ENCODE measurements at regions not wholly inside any gene's neighbourhood (a gene's known extent, or its start where the extent isn't known, plus 50 kb on each side); places are given as distances from the start of the nearest gene placed in this dataset.

- no peak for TF ChIP-seq ZNF687 (IDR thresholded peaks at IDR 0.05)
- no peak for TF ChIP-seq MYB (IDR thresholded peaks at IDR 0.05; ENCODE audit: borderline replicate concordance, low read depth, low read length)
- no peak for TF ChIP-seq EED (IDR thresholded peaks at IDR 0.05; ENCODE audit: low read depth)
Measured at GRCh38 chr11:97645736-97646135, 1255.9 kb downstream of the JRKL start (continued).

GRCh38 chr11:97656356-97656755 is 1266.5 kb downstream of the JRKL start:
- CTCF ChIA-PET: interaction anchor here (0.6 kb wide), 1 partner anchor 50 kb away, joined by 4 read pairs; no protein-coding TSS in a partner anchor
- POLR2A ChIA-PET: no interaction called here
- ATAC-seq (no peak), DNase-seq (ENCODE audit: low read depth, low spot score) (no peak), FAIRE-seq (no peak)
- intact Hi-C loops (cut with micrococcal nuclease; ENCODE audit: unreplicated experiment) (no loop called here), in situ Hi-C loops (cut with MboI) (no loop called here)
- Histone ChIP-seq H3K27me3 (replicated peaks in 1 of 2; ENCODE audit: control insufficient read depth in 2 of 2, insufficient read depth in 2 of 2, low read length in 1 of 2) (no peaks in the 10 kb centered on the region), H3K9me3 (replicated peaks; ENCODE audit: control insufficient read depth, insufficient read depth, low read length) (no peaks in the 10 kb centered on the region), H3K27ac (ENCODE audit: control insufficient read depth, insufficient read depth) (no peak overlapping the region), H4K20me1 (ENCODE audit: control insufficient read depth, insufficient read depth) (no peaks in the 10 kb centered on the region), H3K79me2 (ENCODE audit: control insufficient read depth, insufficient read depth, low read length) (no peaks in the 10 kb centered on the region), H3K9ac (ENCODE audit: control insufficient read depth, insufficient read depth, low read length) (no peak overlapping the region), H3K36me3 (ENCODE audit: control insufficient read depth in 2 of 2, insufficient read depth in 2 of 2, low read length in 1 of 2) (no peaks in the 10 kb centered on the region), H3K4me3 (no peak overlapping the region), H3K4me2 (ENCODE audit: control insufficient read depth, insufficient read depth) (no peak overlapping the region), H2AFZ (ENCODE audit: control insufficient read depth, low read depth, low read length) (no peak overlapping the region), H3K4me1 (ENCODE audit: control insufficient read depth, insufficient read depth, low read length) (no peaks in the 10 kb centered on the region)
- RAD21 ChIA-PET (ENCODE audit: unreplicated experiment): no interaction called here
- no TSS peak for BruUV-seq (replicated peaks)
- SMC1A ChIA-PET (ENCODE audit: uncharacterized antibody, unreplicated experiment): no interaction called here
- 25% methylated on average over 2 of the region's 2 CpGs for WGBS (ENCODE audit: insufficient coverage, insufficient replicate concordance, low lambda C conversion rate, missing lambda C conversion rate)
- TF ChIP-seq IRF5 (IDR thresholded peaks at IDR 0.05; ENCODE audit: borderline replicate concordance): no peak
- TF ChIP-seq BRCA1 (IDR thresholded peaks at IDR 0.05; ENCODE audit: low read depth, low read length): no peak
- no peak for TF ChIP-seq REST (IDR thresholded peaks at IDR 0.05; ENCODE audit: low read depth, low read length)
- TF ChIP-seq ZBTB40 (IDR thresholded peaks at IDR 0.05; ENCODE audit: borderline replicate concordance): no peak
- TF ChIP-seq POLR2AphosphoS5 (IDR thresholded peaks at IDR 0.05; ENCODE audit: low read length): no peak
- TF ChIP-seq NR2C2 (IDR thresholded peaks at IDR 0.05; ENCODE audit: borderline replicate concordance, control insufficient read depth, insufficient read length, low read depth): no peak
- TF ChIP-seq BCL11A (IDR thresholded peaks at IDR 0.05; ENCODE audit: low read depth, low read length): no peak

Data from GM12878 (cell line).